ENCODE measurements at regions not wholly inside any gene's neighbourhood (a gene's known extent, or its start where the extent isn't known, plus 50 kb on each side); places are given as distances from the start of the nearest gene placed in this dataset.
"Not testable (repeated sequence)": the region's sequence is repeated elsewhere in the genome, so short reads cannot be mapped to it uniquely, and the experiment has no call there.

DNA sequence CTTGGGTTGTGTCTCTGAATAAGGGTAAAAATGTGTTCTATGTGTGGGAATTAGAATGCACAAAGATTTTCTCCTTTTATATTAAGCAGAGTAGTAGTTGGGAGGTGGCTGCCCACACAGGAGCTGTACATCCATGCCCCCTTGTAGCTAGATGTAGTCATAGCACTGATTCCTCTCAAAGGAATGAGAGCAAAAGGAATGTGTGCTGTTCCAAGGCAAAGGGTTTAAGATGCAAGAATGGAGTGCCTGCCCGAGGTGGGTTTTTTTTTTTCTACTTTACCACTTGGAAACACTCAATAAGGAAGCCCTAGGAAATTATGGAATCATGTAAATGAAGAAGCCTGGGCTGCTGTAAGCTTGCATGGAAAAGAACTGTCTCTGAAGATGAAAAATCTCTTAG, 2183.2 kb upstream of the AGA start:
- DNase-seq = no peak

DNA sequence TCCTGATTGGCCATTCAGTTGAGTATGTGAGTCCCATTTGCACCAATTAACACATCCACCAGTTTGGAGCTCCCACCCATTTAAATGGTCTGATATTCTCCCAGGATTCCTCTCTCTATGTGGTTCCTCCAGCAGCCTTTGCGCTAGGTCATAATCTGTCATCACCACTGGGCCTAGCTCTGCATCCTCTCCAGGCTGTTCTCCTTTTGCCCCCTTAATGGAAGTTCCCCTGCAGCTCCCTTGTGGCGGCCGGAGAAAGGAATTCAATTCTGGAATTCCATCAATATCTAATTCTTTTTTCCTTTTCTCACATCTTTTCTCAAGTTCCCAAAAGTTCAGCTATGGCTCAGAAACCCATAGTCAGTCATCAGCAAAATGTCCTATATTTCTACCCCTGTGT, 2184.4 kb upstream of the AGA start:
- no peak for DNase-seq

DNA sequence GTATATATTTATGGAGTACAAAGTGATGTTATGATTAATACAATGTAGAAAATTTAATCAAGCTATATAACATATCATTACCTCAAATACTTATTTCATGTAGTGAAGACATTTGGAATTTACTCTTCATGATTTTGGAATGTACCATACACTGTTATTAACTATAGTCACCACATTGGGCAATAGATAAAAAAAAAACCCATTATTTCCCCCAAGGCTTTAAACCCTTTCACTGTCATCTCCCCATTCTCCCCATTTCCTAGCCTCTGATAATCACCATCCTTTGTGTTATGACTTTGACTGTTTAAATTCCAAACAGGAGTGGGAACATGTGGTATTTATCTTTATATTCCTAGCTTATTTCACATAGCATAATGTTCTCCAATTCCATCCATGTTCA, 2189.1 kb upstream of the AGA start:
- DNase-seq = no peak

DNA sequence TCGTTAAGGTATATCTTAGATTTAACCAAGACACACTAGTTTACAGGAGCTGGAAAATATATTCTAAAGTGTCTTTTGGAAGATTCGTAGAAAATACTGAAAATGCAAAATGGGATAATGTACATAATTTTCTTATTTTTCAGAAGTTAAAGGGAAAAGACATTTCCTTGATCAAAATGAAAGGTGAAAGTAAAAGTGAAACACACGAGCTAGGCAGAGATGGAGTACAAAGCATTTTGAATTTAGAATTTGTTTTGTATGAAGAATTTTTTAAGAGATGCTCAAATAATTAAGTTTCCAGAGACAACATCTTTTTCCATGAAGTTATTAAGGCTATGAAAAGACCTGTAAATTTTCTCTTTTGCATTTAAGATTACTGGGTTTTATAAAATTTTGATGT, 2192.6 kb upstream of the AGA start:
- no peak for DNase-seq

DNA sequence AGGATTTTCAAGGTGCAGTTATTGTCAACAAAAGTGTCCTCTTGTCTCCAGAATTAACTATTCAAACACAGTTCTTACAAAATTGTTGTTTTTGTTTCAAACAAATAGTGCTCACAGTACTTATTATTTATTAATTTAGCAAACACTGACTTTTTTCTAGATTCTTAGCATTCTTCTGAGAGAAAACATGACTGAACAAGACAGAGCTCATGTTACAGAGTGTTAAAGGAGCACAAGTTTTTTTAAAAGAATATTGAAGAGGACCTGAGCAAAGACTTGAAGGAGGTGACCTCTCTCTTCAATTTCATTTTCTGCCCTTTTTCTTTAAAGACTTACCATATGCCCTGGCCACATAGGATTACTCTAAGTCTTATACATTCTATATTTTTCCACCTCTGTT, 2220.3 kb upstream of the AGA start:
- no peak for DNase-seq

DNA sequence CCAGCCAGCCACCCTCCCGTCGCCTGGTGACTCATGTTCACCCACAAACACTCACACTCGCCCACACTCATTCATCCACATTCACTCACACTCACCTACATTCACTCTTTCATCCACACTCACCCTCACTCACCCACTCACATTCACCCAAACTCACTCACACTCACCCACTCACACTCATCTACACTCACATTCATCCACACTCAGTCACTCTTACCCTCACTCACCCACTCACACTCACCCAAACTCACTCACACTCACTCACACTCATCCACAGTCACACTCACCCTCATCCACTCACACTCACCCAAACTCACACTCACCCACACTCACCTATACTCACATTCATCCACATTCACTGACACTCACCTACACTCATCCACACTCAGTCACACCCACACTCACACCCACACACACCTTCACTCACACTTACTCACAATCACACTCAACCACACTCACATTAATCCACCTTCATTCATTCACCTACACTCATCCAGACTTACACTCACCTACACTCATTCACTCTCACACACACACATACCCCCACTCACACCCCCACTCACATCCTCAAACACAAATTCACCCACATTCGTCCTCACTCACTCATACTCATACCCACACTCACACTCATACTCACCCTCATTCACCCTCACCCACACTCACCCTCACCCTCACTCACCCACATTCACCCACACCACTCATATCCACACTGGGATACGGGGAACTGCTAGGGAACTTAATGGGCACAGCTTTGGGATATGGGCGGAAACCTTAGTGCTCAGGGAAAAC, 2221.6 kb upstream of the AGA start:
- DNase-seq = no peak

DNA sequence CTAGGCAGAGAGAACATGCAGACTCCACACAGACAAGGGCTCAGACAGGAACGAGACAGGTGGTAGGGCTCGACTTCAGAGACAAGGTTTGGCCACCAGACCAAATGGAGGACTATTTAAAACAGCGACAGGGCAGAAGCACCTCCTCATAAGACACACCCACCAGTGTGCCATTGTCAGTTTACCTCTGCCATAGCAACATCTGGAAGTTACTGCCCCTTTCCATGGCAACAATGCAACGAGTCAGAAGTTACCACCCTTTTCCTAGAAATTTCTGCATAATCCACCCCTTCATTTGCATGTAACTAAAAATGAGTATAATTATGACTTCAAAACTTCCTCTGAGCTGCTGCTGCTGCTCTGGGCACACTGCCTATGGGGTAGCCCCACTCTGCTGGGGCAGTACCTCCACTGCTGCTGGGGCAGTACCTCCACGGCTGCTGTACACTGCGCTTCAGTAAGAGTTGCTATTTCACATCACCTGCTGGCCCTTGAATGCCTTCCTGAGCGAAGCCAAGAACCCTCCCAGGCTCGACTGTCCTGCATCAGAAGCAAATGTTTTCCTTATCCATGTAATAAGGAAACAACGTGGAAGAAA, 2222.3 kb upstream of the AGA start:
- no peak for DNase-seq

DNA sequence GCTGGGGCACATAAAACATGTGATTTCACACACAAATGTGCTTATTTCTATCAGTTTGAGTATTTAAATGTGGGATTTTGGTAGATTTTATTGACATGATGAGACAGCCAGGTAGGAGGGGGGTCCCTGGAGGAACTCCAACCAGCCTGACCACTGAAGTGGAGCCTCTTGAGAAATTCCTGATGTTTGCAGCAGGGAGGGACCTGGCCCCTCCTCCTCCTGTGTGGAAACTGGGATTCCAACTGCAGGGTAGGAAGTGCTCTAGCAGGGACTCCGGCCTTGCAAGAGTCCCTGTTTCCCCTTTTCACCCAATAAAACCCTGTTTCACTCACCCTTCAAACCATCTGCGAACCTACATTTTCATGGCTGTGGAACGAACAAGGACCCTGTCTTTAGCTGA, 2224.0 kb upstream of the AGA start:
- no peak for DNase-seq

DNA sequence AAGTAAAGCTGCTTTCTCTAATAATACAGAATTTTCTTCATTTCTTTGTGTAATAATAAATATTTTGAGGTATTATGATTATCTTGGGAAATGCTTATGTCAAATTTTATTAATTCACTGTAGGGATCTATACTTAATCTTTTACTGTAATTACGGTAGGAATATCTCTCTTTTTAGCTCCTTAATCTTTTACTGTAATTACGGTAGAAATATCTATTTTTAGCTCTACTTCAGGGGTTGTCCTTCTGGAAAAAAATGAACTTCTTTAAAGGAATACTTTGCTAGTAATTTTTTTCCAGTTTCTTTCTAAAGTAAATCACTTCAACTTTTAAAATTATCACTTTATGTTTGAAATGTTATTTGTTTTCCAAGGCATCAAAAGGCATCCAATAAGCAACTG, 2229.4 kb upstream of the AGA start:
- DNase-seq = no peak

DNA sequence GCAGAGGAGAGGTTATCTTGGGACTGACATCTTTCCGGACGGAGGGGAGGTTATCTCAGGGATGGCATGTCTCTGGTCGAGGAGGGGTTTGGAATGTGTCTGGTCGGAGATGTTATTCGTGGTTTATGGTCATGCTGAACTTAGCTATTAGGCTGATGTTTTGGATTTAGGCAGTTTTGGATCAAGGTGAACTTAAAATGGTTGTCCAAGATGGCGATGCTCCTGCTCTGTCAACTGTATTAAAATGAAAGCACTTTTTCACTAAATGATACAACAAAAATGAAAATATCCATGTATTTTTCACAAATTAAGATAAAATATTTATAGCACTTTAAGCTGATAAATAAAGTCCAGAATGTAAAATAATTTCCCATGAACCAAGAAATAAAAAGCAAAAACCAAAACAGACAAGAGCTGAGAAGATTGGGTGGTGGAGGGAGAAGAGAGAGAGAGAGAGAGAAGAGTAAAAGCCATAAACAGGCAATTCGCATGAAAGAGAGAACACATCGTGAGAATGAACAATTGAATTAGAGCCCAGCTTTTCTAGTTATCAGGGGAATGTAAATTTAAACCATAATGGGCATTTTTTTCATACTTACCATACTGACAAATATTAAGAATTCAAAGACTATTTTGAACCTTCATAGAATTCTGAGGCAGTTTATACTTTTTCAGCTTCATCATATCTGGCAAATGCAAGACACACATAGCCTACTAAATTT, 2236.0 kb upstream of the AGA start:
- DNase-seq = no peak

DNA sequence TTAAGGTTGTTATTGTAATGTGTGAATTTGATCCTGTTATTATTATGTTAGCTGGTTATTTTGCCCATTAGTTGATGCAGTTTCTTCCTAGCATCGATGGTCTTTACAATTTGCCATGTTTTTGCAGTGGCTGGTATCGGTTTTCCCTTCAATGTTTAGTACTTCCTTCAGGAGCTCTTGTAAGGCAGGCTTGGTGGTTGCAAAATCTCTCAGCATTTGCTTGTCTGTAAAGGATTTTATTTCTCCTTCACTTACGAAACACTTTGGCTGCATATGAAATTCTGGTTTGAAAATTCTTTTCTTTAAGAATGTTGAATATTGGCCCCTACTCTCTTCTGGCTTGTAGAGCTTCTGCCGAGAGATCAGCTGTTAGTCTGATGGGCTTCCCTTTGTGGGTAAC, 2241.4 kb upstream of the AGA start:
- not testable (repeated sequence) for DNase-seq

DNA sequence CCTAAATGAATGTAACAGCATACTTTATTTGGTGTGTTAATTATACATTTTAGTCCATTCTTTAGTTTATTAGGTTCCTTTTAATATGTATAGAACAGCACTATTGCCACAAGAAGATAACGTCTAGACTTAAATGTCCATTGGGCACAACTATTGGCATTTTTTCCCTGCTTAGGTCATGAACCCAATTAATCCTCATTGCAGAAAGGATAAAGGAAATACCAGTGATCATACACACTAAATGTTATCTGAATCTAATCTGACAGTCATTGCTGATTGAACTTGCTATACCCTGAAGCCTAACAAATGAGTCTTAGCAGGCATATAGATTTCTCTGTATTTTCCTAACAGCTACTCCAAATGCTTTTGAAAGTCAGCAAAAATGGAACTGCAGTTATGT, 2250.0 kb upstream of the AGA start:
- DNase-seq = no peak

DNA sequence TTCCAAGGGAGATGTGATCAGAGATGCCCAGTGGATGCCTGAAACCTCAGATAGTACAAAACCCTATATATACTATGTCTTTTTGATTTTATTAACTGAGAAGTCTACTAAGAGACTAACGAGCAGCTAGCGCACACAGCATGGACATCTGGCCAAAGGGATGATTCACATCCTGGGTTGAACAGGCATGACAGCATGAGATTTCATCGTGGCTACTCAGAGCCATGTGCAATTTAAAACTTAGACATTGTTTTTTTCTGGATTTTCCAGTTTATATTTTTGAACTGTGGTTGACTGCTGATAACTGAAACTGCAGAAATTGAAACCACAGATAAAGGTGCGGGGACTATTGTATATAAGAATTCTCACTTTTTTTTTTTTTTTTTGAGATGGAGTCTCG, 2252.9 kb upstream of the AGA start:
- no peak for DNase-seq

DNA sequence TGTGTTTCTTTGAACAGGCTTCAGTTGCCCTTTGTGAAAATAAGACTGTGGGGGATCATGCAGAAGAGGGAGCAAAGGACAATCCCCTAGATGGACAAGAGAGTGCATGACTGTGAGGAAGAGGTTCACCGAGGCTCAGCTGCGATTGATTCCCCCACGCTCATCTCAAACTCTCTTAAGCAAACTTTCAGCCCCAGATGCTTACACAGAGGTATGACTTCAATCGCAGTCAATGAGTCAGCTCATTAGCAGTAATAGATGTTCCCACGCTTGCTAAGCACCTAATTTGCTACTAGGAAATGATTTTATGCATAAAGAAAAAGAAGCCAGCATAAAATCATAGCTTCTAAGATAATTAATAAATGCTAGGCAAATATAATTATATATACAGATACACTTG, 2256.1 kb upstream of the AGA start:
- DNase-seq = no peak

DNA sequence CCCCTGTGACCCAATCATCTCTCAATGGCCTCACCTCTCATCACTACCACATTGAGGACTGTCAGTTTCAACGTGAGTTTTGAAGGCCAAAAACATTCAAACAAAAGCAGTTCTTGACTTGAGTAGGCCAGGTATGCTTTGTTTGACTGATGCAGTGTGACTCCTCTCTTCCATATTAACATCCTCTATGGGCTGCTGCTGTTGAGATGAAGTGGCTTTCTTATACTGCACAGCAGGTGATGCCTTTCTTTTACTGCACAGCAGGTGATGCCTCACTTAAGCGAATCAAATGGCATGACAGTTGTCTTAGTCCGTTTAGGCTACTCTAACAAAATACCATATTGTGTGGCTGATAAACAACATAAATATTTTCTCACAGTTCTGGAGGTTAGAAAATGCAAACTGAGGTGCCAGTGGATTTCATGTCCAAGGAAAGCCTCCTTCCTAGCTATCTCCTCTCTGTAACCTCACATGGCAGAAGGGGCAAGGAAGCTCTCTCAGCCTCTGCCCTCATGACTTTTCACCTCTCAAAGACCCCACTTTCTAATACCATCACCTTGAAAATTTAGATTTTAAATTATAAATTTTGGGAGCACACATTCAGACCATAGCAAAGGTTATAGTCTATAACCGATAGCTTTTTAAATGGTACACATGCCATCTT, 2267.9 kb upstream of the AGA start:
- DNase-seq = no peak

DNA sequence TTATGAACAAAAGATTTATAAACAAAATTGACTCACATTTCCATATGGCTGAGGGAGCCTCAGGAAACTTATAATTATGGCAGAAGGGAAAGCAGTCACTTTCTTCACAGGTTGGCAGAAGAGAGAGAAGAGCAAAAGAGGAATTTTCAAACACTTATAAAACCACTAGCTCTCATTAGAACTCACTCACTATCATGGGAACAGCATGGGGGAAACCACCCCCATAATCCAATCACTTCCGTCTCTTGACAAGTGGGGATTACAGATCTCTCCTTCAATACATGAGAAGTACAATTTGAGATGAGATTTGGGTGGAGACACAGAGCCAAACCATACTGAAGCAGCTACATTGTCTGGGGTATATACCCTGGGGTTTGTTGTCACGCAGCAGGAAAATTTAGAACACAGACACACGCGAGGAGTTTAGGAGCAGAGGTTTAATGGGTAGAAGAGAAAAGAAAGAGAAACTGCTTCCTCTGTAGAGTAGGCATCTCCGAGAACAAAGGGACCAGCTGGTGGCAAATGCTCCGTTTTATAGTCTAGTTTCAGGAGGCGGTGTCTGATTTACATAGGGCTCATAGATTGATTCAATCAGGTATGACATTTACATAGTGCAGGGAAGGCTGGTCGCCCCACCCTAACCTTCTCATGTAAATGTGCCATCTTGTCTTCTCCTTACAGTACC, 2277.7 kb upstream of the AGA start:
- no peak for DNase-seq

DNA sequence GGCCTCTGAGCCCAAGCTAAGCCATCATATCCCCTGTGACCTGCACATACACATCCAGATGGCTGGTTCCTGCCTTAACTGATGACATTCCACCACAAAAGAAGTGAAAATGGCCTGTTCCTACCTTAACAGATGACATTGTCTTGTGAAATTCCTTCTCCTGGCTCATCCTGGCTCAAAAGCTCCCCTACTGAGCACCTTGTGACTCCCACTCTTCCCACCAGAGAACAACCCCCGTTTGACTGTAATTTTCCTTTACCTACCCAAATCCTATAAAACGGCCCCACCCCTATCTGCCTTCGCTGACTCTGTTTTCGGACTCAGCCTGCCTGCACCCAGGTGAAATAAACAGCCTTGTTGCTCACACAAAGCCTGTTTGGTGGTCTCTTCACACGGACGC, 2284.3 kb upstream of the AGA start:
- DNase-seq = not testable (repeated sequence)

DNA sequence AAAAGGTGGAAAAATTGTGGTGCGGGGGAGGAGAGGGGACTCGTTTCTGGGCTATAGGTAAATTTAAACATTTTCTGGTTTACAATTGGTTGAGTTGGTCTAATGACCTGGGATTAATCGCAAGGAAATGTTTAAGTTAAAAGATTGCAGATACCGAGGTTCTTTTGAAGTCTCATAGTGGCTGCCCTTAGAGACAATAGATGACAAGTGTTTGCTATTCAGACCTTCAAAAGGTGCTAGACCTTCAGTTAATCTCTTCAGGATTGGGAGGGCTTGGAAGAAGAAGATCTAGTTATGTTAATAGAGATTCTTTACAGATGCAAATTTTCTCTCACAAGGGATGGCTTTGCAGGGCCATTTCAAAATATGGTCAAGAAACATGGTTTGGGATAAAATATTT, 2286.1 kb upstream of the AGA start:
- DNase-seq = no peak

DNA sequence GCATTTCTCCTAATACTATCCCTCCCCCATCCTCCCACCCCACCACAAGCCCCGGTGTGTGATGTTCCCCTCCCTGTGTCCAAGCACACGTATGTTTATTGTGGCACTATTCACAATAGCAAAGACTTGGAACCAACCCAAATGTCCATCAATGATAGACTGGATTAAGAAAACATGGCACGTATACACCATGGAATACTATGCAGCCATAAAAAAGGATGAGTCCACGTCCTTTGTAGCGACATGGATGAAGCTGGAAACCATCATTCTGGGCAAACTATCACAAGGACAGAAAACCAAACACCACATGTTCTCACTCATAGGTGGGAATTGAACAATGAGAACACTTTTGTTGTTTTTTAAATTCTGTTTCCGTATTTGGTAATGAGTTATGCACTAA, 2294.6 kb upstream of the AGA start:
- DNase-seq = not testable (repeated sequence)

DNA sequence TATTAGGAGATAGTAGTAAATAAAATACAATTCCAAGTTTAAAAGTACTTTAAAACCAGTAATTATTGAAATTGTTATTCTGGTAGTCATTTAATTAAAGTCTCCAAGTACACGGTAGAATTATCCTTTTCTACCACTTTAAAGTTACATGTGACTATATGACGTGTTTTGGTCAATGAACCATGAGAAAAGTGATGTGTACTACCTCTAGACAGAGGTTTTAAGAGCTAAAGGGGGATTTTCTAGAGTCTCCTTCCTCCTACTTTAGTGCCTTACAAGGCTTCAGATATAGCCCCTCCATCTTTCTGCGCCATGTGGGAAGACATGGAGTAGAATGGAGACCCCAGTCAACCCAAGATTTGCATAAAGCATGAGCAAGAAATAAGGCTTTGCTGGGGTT, 2296.6 kb upstream of the AGA start:
- no peak for DNase-seq

DNA sequence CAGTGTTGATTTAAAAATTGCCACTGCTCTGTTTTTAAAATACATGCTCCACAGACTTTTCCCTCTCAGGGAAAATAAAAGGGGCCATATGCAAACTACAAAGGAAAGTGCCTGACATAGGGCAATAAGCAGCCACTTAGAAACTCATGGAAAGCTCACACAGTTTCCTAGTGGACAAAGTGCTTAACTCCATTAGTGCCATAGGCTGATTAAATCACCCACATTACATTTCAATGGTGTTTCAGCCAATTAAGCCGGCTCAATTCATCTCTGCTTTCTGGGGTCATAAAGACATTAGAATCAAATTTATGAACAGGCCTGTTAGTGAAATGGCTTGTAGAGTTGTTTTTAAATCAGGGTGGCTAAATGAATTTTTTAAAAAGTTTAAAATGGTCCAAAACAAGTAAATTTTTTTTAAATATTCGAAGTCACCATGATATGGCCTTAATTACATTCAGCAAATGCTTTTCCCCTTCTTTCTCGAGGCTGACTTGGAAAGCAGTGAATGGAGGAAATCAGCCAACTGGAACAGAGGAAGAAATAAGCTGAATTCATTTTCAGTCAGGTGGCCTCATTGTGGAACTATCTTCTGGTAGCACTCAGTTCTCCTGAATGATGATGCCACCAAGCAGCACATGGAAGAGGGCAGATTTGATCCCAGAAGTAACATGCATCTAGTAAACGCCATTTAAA, 2305.1 kb upstream of the AGA start:
- DNase-seq = no peak

DNA sequence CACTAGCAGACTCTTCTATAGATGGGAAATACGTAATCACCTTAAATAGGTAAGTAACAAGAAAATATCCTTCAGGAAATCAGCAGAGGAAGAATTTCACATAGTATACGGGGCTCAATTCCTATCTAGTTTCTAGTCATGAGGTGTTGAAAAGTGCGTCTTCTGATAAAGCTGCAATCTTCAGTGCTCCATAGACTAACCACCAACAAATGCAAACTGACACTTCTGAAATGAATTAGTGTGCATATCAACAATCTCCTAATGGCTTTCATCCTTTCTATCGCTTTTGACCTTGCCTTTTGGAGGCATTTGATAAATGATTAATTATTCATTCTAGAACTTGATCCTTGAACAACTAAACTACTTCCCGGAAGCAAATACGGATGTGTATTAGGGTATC, 2306.6 kb upstream of the AGA start:
- no peak for DNase-seq

DNA sequence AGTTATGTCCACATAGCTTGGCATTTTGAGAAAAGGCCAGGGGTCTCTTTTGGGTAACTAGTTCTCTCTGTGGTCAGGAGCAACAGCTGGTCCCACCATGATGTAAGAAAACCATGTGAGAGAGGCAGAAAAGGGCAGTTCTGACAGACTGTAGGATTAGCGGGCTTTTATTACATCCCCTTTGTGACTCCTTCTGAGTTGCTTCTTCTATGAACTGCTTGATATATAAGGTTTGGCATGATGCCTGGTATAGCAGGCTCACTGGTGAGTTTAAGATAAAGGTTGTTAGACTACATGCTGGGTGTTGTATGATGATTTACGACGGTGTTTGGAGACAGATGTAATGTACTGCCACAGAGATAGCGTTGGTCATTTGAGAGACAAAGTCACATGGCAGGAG, 2308.1 kb upstream of the AGA start:
- DNase-seq = no peak
